Lower lobe of right lung (tissue), 2 donors: ENCODE measurements at regions not wholly inside any gene's neighbourhood (a gene's known extent, or its start where the extent isn't known, plus 50 kb on each side); places are given as distances from the start of the nearest gene placed in this dataset.
A peak's percentile ranks its signal among the peaks of the same experiment; 100 is the strongest.

Experiments used
- ATAC-seq, 2 donors: fragments of 200-7000 bp; cut with Tn5 transposase; one replicate each; pipeline ENCODE4 v1.9.1; 2020 to 2022; ENCODE audit warnings: mild to moderate bottlenecking in 2 of 2, moderate library complexity in 2 of 2
- DNase-seq: peaks from one replicate; pipeline ENCODE4 v3.0.0-alpha.2; 2020
- H3K27ac ChIP-seq: fragments of 200-600 bp; one replicate; pipeline ENCODE4 v1.8.0; 2022
- H3K27me3 ChIP-seq: fragments of 200-600 bp; one replicate; pipeline ENCODE4 v1.8.0; 2022; ENCODE audit warnings: low read depth
- H3K36me3 ChIP-seq: fragments of 200-600 bp; one replicate; pipeline ENCODE4 v1.8.0; 2022; ENCODE audit warnings: mild to moderate bottlenecking
- H3K4me1 ChIP-seq: fragments of 200-600 bp; one replicate; pipeline ENCODE4 v1.8.0; 2022
- H3K4me3 ChIP-seq: fragments of 200-600 bp; one replicate; pipeline ENCODE4 v1.8.0; 2022; ENCODE audit warnings: mild to moderate bottlenecking
- H3K9me3 ChIP-seq: fragments of 200-600 bp; one replicate; pipeline ENCODE4 v1.8.0; 2022
- intact Hi-C: fragments of 100-400 bp; cut with DNase I; formaldehyde crosslinking; loops from one replicate; pipeline ENCODE4 v1.11.0; 2022
- TF ChIP-seq, protein P1 (sequence below): fragments of 200-600 bp; IDR thresholded peaks from one replicate; pipeline ENCODE4 v1.8.0; 2022; ENCODE audit warnings: antibody characterized with exemption, mild to moderate bottlenecking
- donor health status: DM: no; HTN: yes; CAD: no; lungs with severe emphysema.

DNA sequence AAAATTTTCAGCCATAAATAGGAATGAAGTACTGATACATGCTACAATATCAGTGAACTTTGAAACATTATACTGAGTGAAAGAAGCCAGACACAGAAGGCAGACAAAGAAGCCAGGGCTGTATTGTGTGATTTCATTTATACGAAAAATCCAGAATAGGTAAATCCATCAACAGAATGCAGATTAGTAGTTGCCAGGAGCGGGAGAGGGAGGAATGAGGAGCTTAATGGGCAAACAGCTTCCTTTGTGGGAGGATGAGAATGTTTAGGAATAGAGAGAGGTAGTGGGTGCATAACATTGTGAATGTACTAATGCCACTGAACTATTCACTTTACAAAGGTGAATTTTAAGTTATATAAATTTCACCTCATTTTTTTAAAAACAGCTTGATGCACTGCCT, 103.3 kb upstream of the SERTM1 start:
- Histone ChIP-seq H3K36me3 (no peaks in the 10 kb centered on the region), H3K9me3 (no peaks in the 10 kb centered on the region), H3K4me1 (no peaks in the 10 kb centered on the region), H3K4me3 (no peak overlapping the region), H3K27ac (no peak overlapping the region), H3K27me3 (no peaks in the 10 kb centered on the region)
- intact Hi-C loops = no loop called here
- TF ChIP-seq, protein P1, sequence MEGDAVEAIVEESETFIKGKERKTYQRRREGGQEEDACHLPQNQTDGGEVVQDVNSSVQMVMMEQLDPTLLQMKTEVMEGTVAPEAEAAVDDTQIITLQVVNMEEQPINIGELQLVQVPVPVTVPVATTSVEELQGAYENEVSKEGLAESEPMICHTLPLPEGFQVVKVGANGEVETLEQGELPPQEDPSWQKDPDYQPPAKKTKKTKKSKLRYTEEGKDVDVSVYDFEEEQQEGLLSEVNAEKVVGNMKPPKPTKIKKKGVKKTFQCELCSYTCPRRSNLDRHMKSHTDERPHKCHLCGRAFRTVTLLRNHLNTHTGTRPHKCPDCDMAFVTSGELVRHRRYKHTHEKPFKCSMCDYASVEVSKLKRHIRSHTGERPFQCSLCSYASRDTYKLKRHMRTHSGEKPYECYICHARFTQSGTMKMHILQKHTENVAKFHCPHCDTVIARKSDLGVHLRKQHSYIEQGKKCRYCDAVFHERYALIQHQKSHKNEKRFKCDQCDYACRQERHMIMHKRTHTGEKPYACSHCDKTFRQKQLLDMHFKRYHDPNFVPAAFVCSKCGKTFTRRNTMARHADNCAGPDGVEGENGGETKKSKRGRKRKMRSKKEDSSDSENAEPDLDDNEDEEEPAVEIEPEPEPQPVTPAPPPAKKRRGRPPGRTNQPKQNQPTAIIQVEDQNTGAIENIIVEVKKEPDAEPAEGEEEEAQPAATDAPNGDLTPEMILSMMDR = no peak
- ATAC-seq (no peak), DNase-seq (no peak)

DNA sequence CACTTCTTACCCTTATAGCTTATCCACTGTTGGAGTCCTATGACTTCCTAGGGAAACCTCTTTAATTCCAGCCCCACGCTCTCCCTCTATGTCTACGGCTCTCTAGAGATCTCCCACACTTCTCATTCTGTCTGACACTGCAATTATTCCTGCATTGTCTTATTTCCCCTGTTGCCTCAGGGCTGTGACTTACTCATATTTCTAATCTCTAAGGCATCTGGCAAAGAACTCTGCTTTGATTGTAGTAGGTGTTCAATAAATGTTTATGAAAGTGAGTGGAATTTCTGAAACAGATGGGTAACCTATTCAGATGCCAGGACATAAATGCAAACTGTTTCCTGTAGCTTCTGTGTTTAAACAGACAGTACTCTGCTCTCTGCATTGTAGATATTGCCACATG, 102.4 kb upstream of the SERTM1 start:
- Histone ChIP-seq H3K27me3 (no peaks in the 10 kb centered on the region), H3K9me3 (no peaks in the 10 kb centered on the region), H3K27ac (no peak overlapping the region), H3K36me3 (no peaks in the 10 kb centered on the region), H3K4me1 (no peaks in the 10 kb centered on the region), H3K4me3 (no peak overlapping the region)
- intact Hi-C loops = no loop called here
- DNase-seq = no peak
- ATAC-seq = no peak
- TF ChIP-seq, protein P1 = no peak

DNA sequence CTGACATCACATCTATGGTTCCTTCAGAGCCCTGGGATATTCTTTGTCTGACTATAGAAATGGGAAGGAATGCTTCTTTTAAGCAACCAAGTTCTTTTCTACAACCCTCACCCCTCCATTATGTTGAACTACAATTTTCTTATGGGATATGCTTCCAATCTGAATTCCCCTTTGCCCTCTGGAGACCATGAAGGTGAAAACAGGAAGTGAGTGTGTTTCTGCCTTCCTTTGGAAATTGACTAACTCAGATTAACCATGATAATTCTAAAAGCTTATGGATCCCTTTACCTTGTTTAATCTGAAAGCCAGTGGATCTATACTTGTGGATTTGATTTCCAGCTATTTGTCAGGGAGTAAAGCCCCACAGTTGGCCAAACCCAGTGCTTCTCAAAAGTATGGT, 90.8 kb upstream of the SERTM1 start:
- Histone ChIP-seq H3K4me1 (no peaks in the 10 kb centered on the region), H3K27ac (no peak overlapping the region), H3K9me3 (no peaks in the 10 kb centered on the region), H3K4me3 (no peak overlapping the region), H3K36me3 (no peaks in the 10 kb centered on the region), H3K27me3 (no peaks in the 10 kb centered on the region)
- ATAC-seq (no peak), DNase-seq (no peak)
- intact Hi-C loops = no loop called here
- TF ChIP-seq, protein P1 = no peak

DNA sequence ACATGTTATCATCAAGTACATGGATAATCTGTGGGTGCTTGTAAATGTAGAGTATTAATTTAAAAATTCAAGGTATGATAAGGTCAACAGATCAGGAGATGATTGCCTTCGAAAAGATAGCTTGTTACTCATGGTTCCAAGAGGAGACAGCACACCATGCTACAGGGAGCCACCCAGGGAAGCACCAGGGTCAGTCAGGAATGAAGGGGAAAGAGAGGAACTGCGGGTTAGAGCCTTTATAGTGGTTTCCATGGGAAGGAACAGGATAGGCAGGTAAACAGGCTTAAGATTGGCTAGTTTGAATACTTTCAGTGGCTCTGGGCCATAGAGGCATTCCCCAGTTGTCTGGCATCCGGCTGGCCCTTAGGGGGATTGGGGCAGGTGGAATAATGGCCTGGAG, 74.2 kb upstream of the SERTM1 start:
- TF ChIP-seq, protein P1 = no peak
- intact Hi-C loops = no loop called here
- no peak overlapping the region for H3K4me3 ChIP-seq

DNA sequence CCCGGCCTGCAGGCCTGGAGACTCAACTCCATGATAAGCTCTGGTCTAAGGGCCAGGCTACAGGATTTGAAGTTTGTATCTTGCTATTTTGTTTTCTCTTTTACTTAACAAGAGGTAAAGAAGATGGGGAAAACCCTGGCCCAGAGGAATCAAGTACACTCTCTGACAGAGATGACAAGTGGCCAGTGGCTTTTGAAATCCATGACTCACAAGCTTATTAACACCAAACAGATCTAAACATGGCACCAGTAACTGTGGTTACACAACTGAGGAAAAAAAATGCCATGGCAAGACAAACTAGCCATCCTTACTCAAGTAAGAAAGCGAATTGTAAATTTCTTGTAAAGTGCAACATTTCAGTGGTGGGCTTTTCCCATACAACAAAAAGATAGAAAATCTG, 72.6 kb upstream of the SERTM1 start:
- Histone ChIP-seq H3K9me3 (no peaks in the 10 kb centered on the region), H3K4me3 (no peak overlapping the region), H3K4me1 (no peaks in the 10 kb centered on the region), H3K27me3 (no peaks in the 10 kb centered on the region), H3K27ac (no peak overlapping the region), H3K36me3 (no peaks in the 10 kb centered on the region)
- intact Hi-C loops = no loop called here
- DNase-seq (no peak), ATAC-seq (peak; percentile 38 to 44)
- TF ChIP-seq, protein P1 = no peak

More for the DNA sequence above, 74.2 kb upstream of the SERTM1 start:
- H3K27me3 ChIP-seq = no peaks in the 10 kb centered on the region
- no peak overlapping the region for H3K27ac ChIP-seq
- no peaks in the 10 kb centered on the region for H3K9me3 ChIP-seq
- DNase-seq (no peak), ATAC-seq (no peak)
- H3K4me1 ChIP-seq = no peaks in the 10 kb centered on the region
- no peaks in the 10 kb centered on the region for H3K36me3 ChIP-seq

DNA sequence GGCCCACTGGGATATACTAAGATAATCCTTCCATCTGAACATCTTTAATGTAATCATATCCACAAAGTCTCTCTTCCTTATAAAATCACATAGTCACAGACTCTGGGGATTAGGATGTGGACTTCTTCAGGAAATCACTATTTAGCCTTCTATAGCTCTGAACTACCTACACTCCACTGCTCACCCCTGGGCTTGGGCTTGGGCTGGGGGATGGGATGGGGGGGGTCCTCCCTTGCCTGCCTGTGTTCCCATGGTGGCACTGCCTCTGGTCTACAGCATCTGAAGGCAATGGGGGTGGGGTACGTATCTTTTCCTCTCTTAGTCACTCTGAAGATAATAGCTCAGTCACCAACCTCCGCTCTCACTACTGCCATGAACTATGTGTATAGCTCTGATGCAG, 67.8 kb upstream of the SERTM1 start:
- Histone ChIP-seq H3K36me3 (no peaks in the 10 kb centered on the region), H3K4me3 (no peak overlapping the region), H3K4me1 (no peaks in the 10 kb centered on the region), H3K27ac (no peak overlapping the region), H3K9me3 (no peaks in the 10 kb centered on the region), H3K27me3 (no peaks in the 10 kb centered on the region)
- TF ChIP-seq, protein P1 = no peak
- ATAC-seq (no peak), DNase-seq (no peak)
- intact Hi-C loops = no loop called here
